IPS-NIHi7 (cell line): ENCODE measurements at regions not wholly inside any gene's neighbourhood (a gene's known extent, or its start where the extent isn't known, plus 50 kb on each side); places are given as distances from the start of the nearest gene placed in this dataset.

Source experiments
- DNase-seq: peaks from one replicate; pipeline ENCODE4 v3.0.0; 2012; ENCODE audit warnings: mixed read lengths; ENCODE audit errors: extremely low spot score

DNA sequence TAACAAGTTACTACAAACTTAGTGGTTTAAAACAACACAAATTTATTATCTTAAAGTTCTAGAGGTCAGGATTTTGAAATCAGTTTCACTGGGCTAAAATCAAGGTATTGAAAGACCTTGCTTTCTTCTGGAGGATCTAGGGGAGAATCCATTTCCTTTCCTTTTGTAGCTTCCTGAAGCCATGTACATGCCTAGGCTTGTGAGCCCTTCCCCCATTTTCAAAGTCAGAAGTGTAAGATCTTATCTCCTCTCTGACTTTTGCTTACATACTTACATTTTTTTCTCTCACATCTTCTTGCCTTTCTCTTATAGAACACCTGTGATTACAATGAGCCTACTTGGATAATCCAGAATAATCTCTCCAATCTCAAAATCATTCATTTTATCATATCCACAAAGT, 78.7 kb upstream of the MBOAT2 start:
- no peak for DNase-seq

- no peak for DNase-seq
These were observed 78.3 kb upstream of the MBOAT2 start for GRCh38 chr2:9081750-9082149.

GRCh38 chr2:9078405-9078804, 74.9 kb upstream of the MBOAT2 start:
- DNase-seq = no peak

GRCh38 chr2:9077691-9078090, 74.2 kb upstream of the MBOAT2 start:
- DNase-seq = no peak

GRCh38 chr2:9076755-9077154, 73.3 kb upstream of the MBOAT2 start:
- no peak for DNase-seq

DNA sequence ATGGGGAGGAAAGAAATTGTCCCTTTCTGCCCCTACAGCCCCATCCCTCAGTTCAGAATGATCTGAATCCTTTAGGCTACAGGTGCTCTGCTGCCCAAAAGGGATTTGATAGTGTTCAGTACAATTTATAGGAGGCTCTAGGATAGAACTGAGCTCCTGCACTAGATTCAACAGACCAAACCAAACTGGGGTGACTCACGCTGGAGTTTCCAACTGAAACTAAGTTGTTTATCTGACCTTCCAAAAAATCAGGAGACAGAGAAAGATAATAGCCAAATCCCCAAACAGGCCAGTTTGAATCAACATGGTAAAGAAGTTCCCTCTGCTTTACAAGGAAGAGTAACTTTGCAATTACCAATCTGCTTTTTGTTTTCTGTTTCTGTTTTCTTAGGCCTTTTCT, 72.7 kb upstream of the MBOAT2 start:
- no peak for DNase-seq

- peak; percentile 69 for DNase-seq
These were observed 71.4 kb upstream of the MBOAT2 start for GRCh38 chr2:9074930-9075329.

GRCh38 chr2:9071584-9072124, 68.2 kb upstream of the MBOAT2 start:
- no peak for DNase-seq

DNA sequence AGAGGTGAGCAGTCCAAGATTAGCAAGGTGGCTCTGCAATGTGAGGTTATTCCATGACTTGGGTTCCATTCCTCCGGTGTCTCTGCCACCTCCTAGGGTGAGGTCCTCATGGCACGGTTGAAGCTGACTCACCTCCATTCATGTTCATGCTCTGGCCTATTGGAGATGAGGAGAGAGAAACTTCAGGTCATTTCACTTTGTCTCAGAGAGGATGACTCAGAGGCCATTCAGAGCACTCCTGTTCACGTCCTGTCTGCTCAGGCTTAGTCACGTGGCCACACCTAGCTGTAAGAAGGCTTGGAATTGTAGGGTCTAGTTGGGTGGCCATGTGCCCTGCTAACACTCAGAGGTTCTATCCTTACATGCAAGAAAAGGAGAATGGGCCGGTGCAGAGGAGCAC, 67.5 kb upstream of the MBOAT2 start:
- DNase-seq = peak; percentile 30

- DNase-seq = no peak
These were observed 66.1 kb upstream of the MBOAT2 start for GRCh38 chr2:9069543-9069942.

- DNase-seq = no peak
These were observed 62.4 kb upstream of the MBOAT2 start for GRCh38 chr2:9065901-9066300.

- no peak for DNase-seq
These were observed 59.6 kb upstream of the MBOAT2 start for GRCh38 chr2:9063023-9063606.

- no peak for DNase-seq
These were observed 57.3 kb upstream of the MBOAT2 start for GRCh38 chr2:9060819-9061218.

DNA sequence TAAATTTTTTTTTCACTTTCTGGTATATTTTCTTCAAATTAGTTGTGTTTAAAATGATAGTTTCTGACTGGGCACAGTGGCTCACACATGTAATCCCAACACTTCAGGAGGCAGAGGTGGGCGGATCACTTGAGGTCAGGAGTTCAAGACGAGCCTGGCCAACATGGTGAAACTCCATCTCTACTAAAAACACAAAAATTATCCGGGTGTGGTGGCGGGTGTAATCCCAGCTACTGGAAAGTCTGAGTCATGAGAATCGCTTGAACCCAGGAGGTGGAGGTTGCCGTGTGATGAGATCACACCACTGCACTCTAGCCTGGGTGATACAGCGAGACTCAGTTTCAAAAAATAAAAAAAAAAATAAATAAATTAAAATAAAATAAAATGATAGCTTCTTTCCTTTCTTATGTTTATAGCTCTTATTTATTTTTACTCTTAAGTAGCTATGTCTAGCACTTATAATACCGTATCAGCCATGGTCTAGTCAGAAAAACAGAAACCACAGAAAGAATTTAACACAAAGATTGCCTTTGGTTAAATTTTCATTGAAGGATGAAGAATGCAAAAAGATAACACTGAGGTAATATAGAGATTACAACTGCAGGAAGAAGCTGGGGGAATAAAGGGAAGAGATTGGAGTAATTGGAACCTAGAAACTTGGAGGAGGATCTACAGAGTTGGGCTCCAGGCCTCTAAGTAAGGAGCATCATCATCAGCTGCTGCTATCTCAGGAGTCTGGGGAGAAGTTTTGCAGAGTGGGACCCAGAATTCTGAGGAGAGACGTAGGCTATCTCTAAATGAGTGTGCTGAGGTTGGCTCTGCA, 54.7 kb upstream of the MBOAT2 start:
- no peak for DNase-seq

DNA sequence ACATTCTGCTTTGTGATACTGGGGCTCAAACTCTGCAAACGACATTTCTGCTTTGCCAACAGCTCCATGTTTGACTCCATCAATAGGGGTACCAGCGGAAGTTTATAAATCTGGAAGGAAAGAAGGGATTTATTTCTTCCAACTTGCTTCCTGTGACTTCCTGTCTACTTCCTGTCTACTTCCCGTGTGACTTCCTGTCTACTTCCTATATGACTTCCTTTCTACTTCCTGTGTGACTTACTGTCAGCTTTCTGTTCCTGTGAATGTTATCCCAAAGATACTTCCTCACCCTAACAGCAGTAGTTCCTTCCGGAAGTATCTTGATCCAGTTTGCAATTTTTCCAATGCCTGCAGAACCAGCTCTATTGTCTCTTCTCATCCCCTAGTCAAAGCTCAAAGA, 52.0 kb upstream of the MBOAT2 start:
- no peak for DNase-seq

DNA sequence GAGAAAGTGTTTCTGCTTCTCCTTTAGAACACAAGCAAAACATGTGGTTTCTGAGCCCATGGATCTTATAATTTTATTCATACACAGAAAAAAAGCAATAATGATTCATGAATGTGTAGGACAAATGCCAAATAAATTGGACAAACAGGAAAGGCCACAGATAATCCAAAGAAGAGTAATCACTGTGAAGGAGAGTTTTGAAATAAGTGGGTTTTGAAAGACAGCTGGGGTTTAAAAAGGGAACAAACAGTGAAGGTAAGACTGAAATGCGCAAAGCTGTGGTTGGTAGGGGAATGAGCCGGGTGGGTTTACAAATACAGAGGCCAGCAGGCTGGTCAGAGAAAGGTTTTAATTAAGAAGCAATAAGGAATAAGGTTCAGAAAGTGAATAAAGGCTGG, 50.0 kb upstream of the MBOAT2 start:
- DNase-seq = no peak
